Loucy (cell line): ENCODE measurements at regions not wholly inside any gene's neighbourhood (a gene's known extent, or its start where the extent isn't known, plus 50 kb on each side); places are given as distances from the start of the nearest gene placed in this dataset.

Experiments
- H2AFZ ChIP-seq: fragments of 200-600 bp; sonication (generic); 2 replicates; pipeline ENCODE4 v1.6.0; 2016; ENCODE audit warnings: antibody characterized with exemption, mild to moderate bottlenecking, low read length, moderate library complexity
- H3F3A ChIP-seq: fragments of 200-600 bp; 2 replicates; pipeline ENCODE4 v1.6.0; 2016; ENCODE audit warnings: antibody characterized with exemption, low read depth, mild to moderate bottlenecking
- H3K27me3 ChIP-seq: fragments of 200-600 bp; sonication (generic); 2 replicates; pipeline ENCODE4 v1.6.1; 2014; ENCODE audit warnings: low read length, mild to moderate bottlenecking; ENCODE audit not compliant: insufficient read depth, poor library complexity, severe bottlenecking
- H3K36me3 ChIP-seq: fragments of 200-600 bp; sonication (generic); 2 replicates; pipeline ENCODE4 v1.6.1; 2016; ENCODE audit warnings: low read length; ENCODE audit not compliant: insufficient read depth
- H3K4me1 ChIP-seq: fragments of 200-600 bp; sonication (generic); 2 replicates; pipeline ENCODE4 v1.5.1; 2014; ENCODE audit warnings: low read length, mild to moderate bottlenecking; ENCODE audit not compliant: insufficient read depth, poor library complexity, severe bottlenecking
- H3K4me2 ChIP-seq: fragments of 200-600 bp; sonication (generic); 2 replicates; pipeline ENCODE4 v1.6.0; 2014; ENCODE audit warnings: antibody characterized with exemption, low read length, low read depth, mild to moderate bottlenecking; ENCODE audit not compliant: poor library complexity, severe bottlenecking
- H3K4me3 ChIP-seq: fragments of 200-600 bp; sonication (generic); 2 replicates; pipeline ENCODE4 v1.5.1; 2014; ENCODE audit warnings: low read length, mild to moderate bottlenecking, mixed read lengths; ENCODE audit not compliant: poor library complexity, severe bottlenecking
- H3K79me2 ChIP-seq: fragments of 200-600 bp; sonication (generic); 2 replicates; pipeline ENCODE4 v1.6.1; 2014; ENCODE audit warnings: low read length; ENCODE audit not compliant: insufficient read depth
- H3K9ac ChIP-seq: fragments of 200-600 bp; sonication (generic); 2 replicates; pipeline ENCODE4 v1.6.0; 2014; ENCODE audit warnings: mild to moderate bottlenecking, low read depth, low read length, moderate library complexity; ENCODE audit not compliant: poor library complexity, severe bottlenecking
- H3K9me2 ChIP-seq: fragments of 200-600 bp; sonication (generic); replicated peaks from 2 replicates; pipeline ENCODE4 v1.6.1; 2016; ENCODE audit warnings: low read depth, low read length, mixed read lengths
- H3K9me3 ChIP-seq: fragments of 200-600 bp; sonication (generic); 2 replicates; pipeline ENCODE4 v1.6.1; 2014; ENCODE audit warnings: mild to moderate bottlenecking, antibody characterized with exemption, low read length, low read depth; ENCODE audit not compliant: insufficient read depth
- H4K20me1 ChIP-seq: fragments of 200-600 bp; sonication (generic); 2 replicates; pipeline ENCODE4 v1.6.0; 2014; ENCODE audit warnings: antibody characterized with exemption, low read length, mild to moderate bottlenecking; ENCODE audit not compliant: insufficient read depth, poor library complexity, severe bottlenecking
- CTCF ChIP-seq: fragments of 200-600 bp; sonication (generic); conservative IDR thresholded peaks from 2 replicates; pipeline ENCODE4 v1.5.1; 2014; ENCODE audit warnings: mild to moderate bottlenecking, antibody characterized with exemption, low read length
- EZH2phosphoT487 ChIP-seq: fragments of 200-600 bp; IDR thresholded peaks from 2 replicates; pipeline ENCODE4 v1.6.1; 2018; ENCODE audit warnings: antibody characterized with exemption, mild to moderate bottlenecking, moderate library complexity, borderline replicate concordance

DNA sequence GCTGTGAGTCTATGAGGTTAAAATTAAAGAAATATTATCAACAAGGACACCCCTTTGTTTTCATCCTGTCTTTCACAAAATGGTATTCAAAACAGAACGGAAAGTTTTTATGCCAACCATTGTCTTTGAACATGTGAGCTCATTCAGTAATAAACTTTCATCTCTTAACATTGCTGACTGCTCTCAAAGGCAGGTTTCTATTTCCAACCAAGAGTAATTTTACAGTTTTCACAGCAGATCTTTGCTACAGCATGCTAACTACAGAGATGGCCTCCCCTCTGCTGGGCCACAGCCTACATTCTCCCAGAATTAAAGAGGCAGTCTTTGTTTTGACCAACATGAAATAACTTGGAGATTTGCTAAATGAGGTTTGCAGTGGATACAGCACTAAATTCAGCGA, 101.5 kb downstream of the DMRT2 start:
- Histone ChIP-seq H3K9me3 (no peaks in the 10 kb centered on the region), H3K27me3 (no peaks in the 10 kb centered on the region), H3K9ac (no peak overlapping the region), H4K20me1 (no peaks in the 10 kb centered on the region), H3F3A (no peaks in the 10 kb centered on the region), H3K4me2 (no peak overlapping the region), H3K36me3 (no peaks in the 10 kb centered on the region), H3K4me3 (no peak overlapping the region), H2AFZ (peak overlapping the region; percentile 52), H3K9me2 (no peaks in the 10 kb centered on the region), H3K4me1 (peaks cover 10% of the 10 kb centered on the region), H3K79me2 (no peaks in the 10 kb centered on the region)
- TF ChIP-seq EZH2phosphoT487 (no peak), CTCF (no peak)

DNA sequence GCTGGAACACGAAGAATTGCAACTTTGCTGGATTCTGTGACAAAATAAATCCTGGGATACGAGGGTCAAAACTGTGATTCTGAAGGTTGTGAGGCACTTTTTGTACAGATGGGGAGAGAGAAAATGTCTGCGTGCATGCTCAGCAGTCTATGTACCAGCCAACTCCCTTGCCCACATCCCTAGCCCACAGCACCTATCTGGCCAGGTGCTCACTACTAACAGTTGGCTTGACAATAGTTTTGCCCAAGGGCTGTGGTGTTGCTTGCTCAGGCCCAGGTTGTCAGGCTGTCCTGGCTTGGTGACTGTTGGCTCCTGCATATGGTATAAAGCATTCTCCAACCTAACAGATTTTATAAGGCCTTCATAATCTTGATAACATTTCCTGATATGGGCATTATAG, 102.0 kb downstream of the DMRT2 start:
- H3K4me2 ChIP-seq = no peak overlapping the region
- peak overlapping the region; percentile 52 for H2AFZ ChIP-seq
- H4K20me1 ChIP-seq = no peaks in the 10 kb centered on the region
- peaks cover 10% of the 10 kb centered on the region for H3K4me1 ChIP-seq
- H3K4me3 ChIP-seq = no peak overlapping the region
- H3K36me3 ChIP-seq = no peaks in the 10 kb centered on the region
- H3F3A ChIP-seq = no peaks in the 10 kb centered on the region
- H3K27me3 ChIP-seq = no peaks in the 10 kb centered on the region
- TF ChIP-seq CTCF (no peak), EZH2phosphoT487 (no peak)
- H3K9me2 ChIP-seq = no peaks in the 10 kb centered on the region
- no peak overlapping the region for H3K9ac ChIP-seq
- no peaks in the 10 kb centered on the region for H3K79me2 ChIP-seq
- H3K9me3 ChIP-seq = no peaks in the 10 kb centered on the region

GRCh38 chr9:1154739-1155138, 104.6 kb downstream of the DMRT2 start:
- H3K27me3 ChIP-seq = no peaks in the 10 kb centered on the region
- H3K9me3 ChIP-seq = no peaks in the 10 kb centered on the region
- H3K4me1 ChIP-seq = peaks cover 10% of the 10 kb centered on the region
- no peak overlapping the region for H3K4me3 ChIP-seq
- H3K36me3 ChIP-seq = no peaks in the 10 kb centered on the region
- TF ChIP-seq EZH2phosphoT487 (no peak), CTCF (no peak)
- H2AFZ ChIP-seq = no peak overlapping the region
- H3K9ac ChIP-seq = no peak overlapping the region
- H4K20me1 ChIP-seq = no peaks in the 10 kb centered on the region
- H3K4me2 ChIP-seq = no peak overlapping the region
- H3K79me2 ChIP-seq = no peaks in the 10 kb centered on the region
- no peaks in the 10 kb centered on the region for H3K9me2 ChIP-seq
- no peaks in the 10 kb centered on the region for H3F3A ChIP-seq
